HL-60 (cell line): ENCODE measurements at regions not wholly inside any gene's neighbourhood (a gene's known extent, or its start where the extent isn't known, plus 50 kb on each side); places are given as distances from the start of the nearest gene placed in this dataset.

Source experiments
- CTCF ChIP-seq: IDR thresholded peaks from one replicate; pipeline ENCODE4 v1.5.1; 2011; ENCODE audit warnings: low read length, control low read depth, inconsistent platforms; ENCODE audit not compliant: insufficient read depth
- POLR2AphosphoS5 ChIP-seq: IDR thresholded peaks from 2 replicates; pipeline ENCODE4 v1.6.1; 2012; ENCODE audit warnings: low read depth
- REST ChIP-seq: IDR thresholded peaks from 2 replicates; pipeline ENCODE4 v1.6.1; 2012; ENCODE audit warnings: low read depth; ENCODE audit not compliant: insufficient replicate concordance

- TF ChIP-seq CTCF (no peak), POLR2AphosphoS5 (no peak), REST (no peak)
These were observed 381.5 kb upstream of the CDH18 start for GRCh38 chr5:20369518-20369885.
